Stimulated activated CD4-positive, alpha-beta T cell treated with anti-CD3 and anti-CD28 coated beads, Interleukin-1b, Interleukin-23, amount 100 ng/mL, for 1 hour (primary cell): ENCODE measurements at regions not wholly inside any gene's neighbourhood (a gene's known extent, or its start where the extent isn't known, plus 50 kb on each side); places are given as distances from the start of the nearest gene placed in this dataset.
"Not testable (repeated sequence)": the region's sequence is repeated elsewhere in the genome, so short reads cannot be mapped to it uniquely, and the experiment has no call there.

Experiments used
- DNase-seq, 2 donors: peaks; one replicate each; pipeline ENCODE4 v3.0.0-alpha.2; 2020; ENCODE audit warnings: low read depth in 2 of 2

- DNase-seq = no peak
Measured at GRCh38 chr19:27964185-27964584, 1248.8 kb downstream of the UQCRFS1 start.

GRCh38 chr19:27962264-27962663 is 1250.7 kb downstream of the UQCRFS1 start:
- DNase-seq = no peak

GRCh38 chr19:27955485-27956480 is 1257.2 kb downstream of the UQCRFS1 start:
- DNase-seq = no peak

- DNase-seq = not testable (repeated sequence)
Measured at GRCh38 chr19:27942607-27943006, 1270.3 kb downstream of the UQCRFS1 start.

- no peak for DNase-seq
Measured at GRCh38 chr19:27936139-27936538, 1276.8 kb downstream of the UQCRFS1 start.

GRCh38 chr19:27935669-27936068 is 1277.3 kb downstream of the UQCRFS1 start:
- DNase-seq = no peak

GRCh38 chr19:27929399-27929798 is 1283.6 kb downstream of the UQCRFS1 start:
- no peak for DNase-seq

- DNase-seq = no peak
Measured at GRCh38 chr19:27925202-27925601, 1287.7 kb downstream of the UQCRFS1 start.

- DNase-seq = no peak
Measured at GRCh38 chr19:27922970-27923369, 1290.0 kb downstream of the UQCRFS1 start.

GRCh38 chr19:27920774-27921173 is 1292.2 kb downstream of the UQCRFS1 start:
- no peak for DNase-seq

GRCh38 chr19:27918818-27919217 is 1294.1 kb downstream of the UQCRFS1 start:
- no peak for DNase-seq

- DNase-seq = no peak
Measured at GRCh38 chr19:27911122-27911898, 1301.6 kb downstream of the UQCRFS1 start.

- no peak for DNase-seq
Measured at GRCh38 chr19:27909861-27910260, 1303.1 kb downstream of the UQCRFS1 start.

GRCh38 chr19:27909185-27909840 is 1303.6 kb downstream of the UQCRFS1 start:
- DNase-seq = no peak

GRCh38 chr19:27906081-27906480 is 1306.9 kb downstream of the UQCRFS1 start:
- DNase-seq = no peak

GRCh38 chr19:27905074-27905473 is 1307.9 kb downstream of the UQCRFS1 start:
- DNase-seq = no peak

- no peak for DNase-seq
Measured at GRCh38 chr19:27901078-27901477, 1311.9 kb downstream of the UQCRFS1 start.

- no peak for DNase-seq
Measured at GRCh38 chr19:27896091-27896490, 1316.9 kb downstream of the UQCRFS1 start.

GRCh38 chr19:27894906-27895754 is 1317.8 kb downstream of the UQCRFS1 start:
- DNase-seq = no peak

- DNase-seq = no peak
Measured at GRCh38 chr19:27892500-27892899, 1320.5 kb downstream of the UQCRFS1 start.

- DNase-seq = no peak
Measured at GRCh38 chr19:27891411-27891810, 1321.5 kb downstream of the UQCRFS1 start.
